ENCODE measurements at regions not wholly inside any gene's neighbourhood (a gene's known extent, or its start where the extent isn't known, plus 50 kb on each side); places are given as distances from the start of the nearest gene placed in this dataset.

GRCh38 chr14:42642787-42643186 is 1036.1 kb downstream of the LRFN5 start:
- Histone ChIP-seq H3K27me3 (ENCODE audit: control insufficient read depth in 2 of 2, insufficient read depth in 2 of 2, low read length in 2 of 2) (no peaks in the 10 kb centered on the region), H3K79me2 (ENCODE audit: control insufficient read depth, insufficient read depth, low read length) (no peaks in the 10 kb centered on the region), H3K9ac (replicated peaks; ENCODE audit: extremely low read depth, insufficient read depth, low read length) (no peak overlapping the region), H3K4me1 (ENCODE audit: control insufficient read depth, extremely low read depth, insufficient read depth, low read length) (no peaks in the 10 kb centered on the region), H3K9me1 (replicated peaks; ENCODE audit: control insufficient read depth, extremely low read depth, insufficient read depth, low read length) (no peaks in the 10 kb centered on the region), H3K36me3 (ENCODE audit: control insufficient read depth in 2 of 2, extremely low read depth in 1 of 2, insufficient read depth in 2 of 2, low read length in 2 of 2) (no peaks in the 10 kb centered on the region), H3K27ac (ENCODE audit: insufficient read depth, low read depth, low read length) (no peak overlapping the region), H3K9me3 (replicated peaks; ENCODE audit: control insufficient read depth, insufficient read depth, low read length) (no peaks in the 10 kb centered on the region), H4K20me1 (replicated peaks; ENCODE audit: control insufficient read depth, extremely low read depth, insufficient read depth, low read length) (no peaks in the 10 kb centered on the region), H3K4me2 (ENCODE audit: insufficient read depth, low read length) (no peak overlapping the region), H2AFZ (ENCODE audit: low read depth, low read length) (no peak overlapping the region), H3K4me3 (replicated peaks in 1 of 3; ENCODE audit: insufficient read depth in 1 of 3, low read depth in 1 of 3, low read length in 3 of 3) (no peak overlapping the region)
- FAIRE-seq (no peak), DNase-seq (ENCODE audit: low read depth, low spot score) (no peak)
- CTCF ChIA-PET, result no interaction called here
- no TSS peak for BruUV-seq (replicated peaks)
- intact Hi-C loops (cut with micrococcal nuclease), result no loop called here
- POLR2A ChIA-PET, result no interaction called here
- dilution Hi-C loops (cut with MboI; ENCODE audit: extremely low pct_ligation_motif_present, low sequenced_read_pairs), result no loop called here
- TF ChIP-seq MYC (IDR thresholded peaks at IDR 0.05; ENCODE audit: low read depth, low read length) (no peak), FOS (IDR thresholded peaks at IDR 0.05; ENCODE audit: borderline replicate concordance, insufficient read depth, low read length) (no peak), POLR2AphosphoS5 (IDR thresholded peaks at IDR 0.05; ENCODE audit: insufficient read depth, low read depth, low read length) (no peak), JUN (IDR thresholded peaks at IDR 0.05; ENCODE audit: borderline replicate concordance, insufficient read depth, insufficient read length, low read depth) (no peak), POLR2A (IDR thresholded peaks at IDR 0.05; ENCODE audit: low read depth, low read length) (no peak), GATA2 (IDR thresholded peaks at IDR 0.05; ENCODE audit: insufficient read depth, insufficient read length, low read depth, low read length) (no peak), CTCF (IDR thresholded peaks at IDR 0.05; ENCODE audit: extremely low read depth in 1 of 2, insufficient read depth in 1 of 2, low read depth in 1 of 2, low read length in 2 of 2) (no peak), EZH2 (IDR thresholded peaks at IDR 0.05; ENCODE audit: borderline replicate concordance, low read depth, low read length, severe bottlenecking) (no peak)
- TF ChIP-seq, protein P1, sequence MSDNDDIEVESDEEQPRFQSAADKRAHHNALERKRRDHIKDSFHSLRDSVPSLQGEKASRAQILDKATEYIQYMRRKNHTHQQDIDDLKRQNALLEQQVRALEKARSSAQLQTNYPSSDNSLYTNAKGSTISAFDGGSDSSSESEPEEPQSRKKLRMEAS (IDR thresholded peaks at IDR 0.05; ENCODE audit: insufficient read depth, insufficient read length), result no peak

All from endothelial cell of umbilical vein (primary cell).